NB4 (cell line): ENCODE measurements at regions not wholly inside any gene's neighbourhood (a gene's known extent, or its start where the extent isn't known, plus 50 kb on each side); places are given as distances from the start of the nearest gene placed in this dataset.

Experiments used
- DNase-seq: peaks from one replicate; pipeline ENCODE4 v3.0.0; 2010; ENCODE audit warnings: low read depth
- H3K4me3 ChIP-seq: one replicate; pipeline ENCODE4 v1.5.1; 2011; ENCODE audit warnings: mild to moderate bottlenecking, low read depth, low read length, moderate library complexity
- CTCF ChIP-seq: IDR thresholded peaks from one replicate; pipeline ENCODE4 v1.5.1; 2012; ENCODE audit warnings: low read depth, low read length
- MAX ChIP-seq: IDR thresholded peaks from 2 replicates; pipeline ENCODE4 v1.6.1; 2011; ENCODE audit warnings: low read depth, low read length
- MYC ChIP-seq: IDR thresholded peaks from 2 replicates; pipeline ENCODE4 v1.6.1; 2011; ENCODE audit warnings: low read depth, low read length
- POLR2A ChIP-seq: IDR thresholded peaks from 2 replicates; pipeline ENCODE4 v1.6.1; 2011; ENCODE audit warnings: mild to moderate bottlenecking; ENCODE audit not compliant: insufficient read length; ENCODE audit errors: extremely low read depth

DNA sequence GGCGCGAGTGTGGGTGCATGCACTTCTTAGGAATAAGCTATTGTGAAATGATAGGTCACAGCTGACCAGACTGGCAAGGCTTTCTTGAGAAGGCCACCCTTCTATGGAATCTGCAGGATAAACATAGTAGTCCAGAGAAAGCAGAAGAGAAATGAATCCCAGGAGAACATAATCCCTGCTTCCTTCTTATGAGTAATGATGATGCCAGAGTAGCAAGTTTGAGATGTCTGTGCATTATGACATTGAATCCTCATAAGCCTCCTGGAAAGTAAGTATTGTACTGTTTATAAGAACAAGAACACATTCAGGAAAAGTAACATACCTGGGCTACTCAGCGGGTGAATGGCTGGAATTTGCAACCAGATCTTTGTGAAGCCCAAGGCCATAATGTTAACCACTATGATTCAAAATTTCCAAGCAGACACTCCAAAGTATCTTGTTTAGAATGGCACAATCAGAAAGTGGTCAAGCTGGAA lies 272.1 kb upstream of the HS3ST1 start:
- H3K4me3 ChIP-seq: no peak overlapping the region
- TF ChIP-seq MAX (no peak), MYC (no peak), POLR2A (no peak), CTCF (no peak)
- no peak for DNase-seq

GRCh38 chr4:11698846-11699590 lies 270.3 kb upstream of the HS3ST1 start:
- H3K4me3 ChIP-seq: no peak overlapping the region
- no peak for DNase-seq
- TF ChIP-seq MYC (no peak), CTCF (no peak), POLR2A (no peak), MAX (no peak)

DNA sequence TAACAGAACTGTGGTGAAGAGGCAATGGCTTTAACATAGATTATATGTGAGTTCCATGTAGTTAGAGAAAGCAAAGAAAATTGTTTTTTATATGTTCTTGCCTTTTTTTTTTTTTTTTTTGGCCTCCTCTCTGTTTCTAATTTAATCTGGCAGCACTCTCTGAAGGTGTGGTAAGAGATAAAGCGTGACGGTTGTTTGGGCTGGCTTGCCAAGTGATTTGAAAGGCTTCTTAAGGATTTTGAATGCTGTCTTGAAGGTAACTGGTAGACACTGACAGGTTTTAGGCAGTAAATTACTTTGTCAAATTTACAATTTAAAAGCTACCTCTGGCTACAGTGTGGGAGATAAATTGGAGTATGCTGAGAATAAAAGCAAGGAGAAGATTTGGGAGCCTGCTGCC lies 269.3 kb upstream of the HS3ST1 start:
- DNase-seq: no peak
- H3K4me3 ChIP-seq: no peak overlapping the region
- TF ChIP-seq MAX (no peak), MYC (no peak), POLR2A (no peak)

GRCh38 chr4:11693693-11694092 lies 265.0 kb upstream of the HS3ST1 start:
- no peak overlapping the region for H3K4me3 ChIP-seq
- TF ChIP-seq POLR2A (no peak), CTCF (no peak), MAX (no peak), MYC (no peak)
- no peak for DNase-seq

- no peak for DNase-seq
- no peak overlapping the region for H3K4me3 ChIP-seq
- TF ChIP-seq CTCF: no peak
- TF ChIP-seq POLR2A: no peak
- no peak for TF ChIP-seq MYC
- TF ChIP-seq MAX: no peak
Observed at GRCh38 chr4:11691236-11691635, 262.5 kb upstream of the HS3ST1 start.

DNA sequence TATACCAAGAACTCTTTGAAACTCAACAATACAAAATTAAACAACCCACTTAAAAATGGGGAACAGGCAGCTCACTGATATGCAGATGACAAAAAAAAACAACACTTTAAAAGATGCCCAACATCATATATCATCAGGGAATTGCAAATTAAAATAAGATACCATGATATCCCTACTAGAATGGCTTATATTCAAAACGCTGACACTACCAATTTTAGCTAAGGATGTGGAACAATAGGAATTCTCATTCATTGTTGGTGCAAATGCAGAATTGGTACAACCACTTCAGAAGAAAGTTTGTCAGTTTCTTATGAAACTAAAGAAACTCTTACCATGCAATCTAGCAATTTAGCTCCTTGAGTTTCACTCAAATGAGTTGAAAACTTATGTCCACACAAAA lies 259.0 kb upstream of the HS3ST1 start:
- DNase-seq: no peak
- TF ChIP-seq MYC (no peak), CTCF (no peak), POLR2A (no peak), MAX (no peak)
- H3K4me3 ChIP-seq: no peak overlapping the region
